ENCODE measurements at regions not wholly inside any gene's neighbourhood (a gene's known extent, or its start where the extent isn't known, plus 50 kb on each side); places are given as distances from the start of the nearest gene placed in this dataset.

DNA sequence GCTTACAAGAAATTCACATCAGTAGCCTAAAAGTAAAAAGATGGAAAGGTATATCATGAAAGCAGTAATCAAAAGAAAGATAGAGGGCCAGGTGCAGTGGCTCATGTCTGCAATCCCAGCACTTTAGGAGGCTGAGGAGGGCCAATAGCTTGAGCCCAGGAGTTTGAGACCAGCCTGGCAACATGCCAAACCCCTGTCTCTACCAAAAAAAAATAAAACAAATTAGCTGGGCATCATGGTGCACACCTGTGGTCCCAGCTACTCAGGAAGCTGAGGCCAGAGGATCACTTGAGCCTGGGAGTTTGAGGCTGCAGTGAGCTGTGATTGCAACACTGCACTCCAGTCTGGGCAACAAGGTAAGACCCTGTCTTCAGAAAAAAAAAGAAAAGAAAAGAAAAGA lies 55.5 kb downstream of the GSPT2 start:
- DNase-seq: no peak

DNA sequence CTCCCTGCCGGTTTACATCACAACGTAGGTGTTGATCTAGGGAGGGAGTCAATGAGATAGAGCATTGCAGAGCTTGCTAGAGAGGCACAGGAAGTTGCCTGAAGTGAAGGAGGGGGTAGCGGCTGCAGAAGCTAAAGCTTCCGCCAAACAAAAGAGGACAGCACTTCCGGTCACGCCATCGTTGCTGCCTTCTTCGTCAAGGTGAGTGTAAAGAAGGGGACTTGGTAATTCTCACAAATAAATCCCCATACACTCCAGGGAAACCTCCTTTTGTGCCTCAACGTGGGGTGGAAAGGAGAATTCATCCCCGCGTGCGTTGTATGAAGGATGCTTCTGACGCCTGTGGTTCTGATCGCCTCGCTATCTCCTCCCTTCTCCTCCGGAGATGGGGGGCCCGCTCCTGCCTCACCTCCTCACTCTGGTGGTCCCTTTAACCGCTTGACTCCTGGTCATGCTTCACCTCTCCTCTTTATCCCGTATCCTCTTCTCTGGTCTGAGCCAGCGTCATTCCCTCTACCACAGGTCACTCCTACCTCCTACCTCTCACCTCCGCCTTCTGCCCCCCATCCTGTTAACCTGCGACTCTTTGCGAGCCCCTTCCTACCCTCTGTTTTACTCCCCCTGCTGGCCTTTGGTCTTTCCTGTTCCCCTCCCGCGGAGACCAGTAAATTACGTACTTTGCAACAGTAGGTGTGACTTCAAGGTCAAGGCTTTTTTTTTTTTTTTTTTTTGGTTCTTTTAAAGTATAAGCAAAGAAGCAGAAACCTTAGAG lies 59.9 kb downstream of the GSPT2 start:
- DNase-seq: peak; percentile 63 to 82

- DNase-seq: no peak
These were observed 60.6 kb downstream of the GSPT2 start for GRCh38 chrX:51803833-51804232.

DNA sequence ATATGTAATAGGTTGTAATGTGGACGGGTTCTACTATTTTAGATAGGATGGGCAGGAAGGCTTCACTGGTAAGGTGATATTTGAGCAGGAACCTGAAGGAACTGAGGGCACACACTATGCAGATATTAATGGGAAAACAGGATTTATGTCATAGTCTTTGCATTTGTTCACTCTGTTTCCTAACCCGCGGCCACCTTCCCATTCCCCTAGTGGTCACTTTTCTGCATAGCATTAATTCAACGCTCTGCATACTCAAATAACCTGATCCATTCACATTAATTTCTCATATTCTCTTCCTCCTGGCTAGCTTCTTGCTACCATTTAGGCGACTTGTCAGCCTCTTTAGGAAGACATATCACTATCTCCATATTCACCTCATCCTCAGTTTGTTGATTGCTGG lies 61.5 kb downstream of the GSPT2 start:
- DNase-seq: no peak

- no peak for DNase-seq
These were observed 70.7 kb downstream of the GSPT2 start for GRCh38 chrX:51813886-51814460.

DNA sequence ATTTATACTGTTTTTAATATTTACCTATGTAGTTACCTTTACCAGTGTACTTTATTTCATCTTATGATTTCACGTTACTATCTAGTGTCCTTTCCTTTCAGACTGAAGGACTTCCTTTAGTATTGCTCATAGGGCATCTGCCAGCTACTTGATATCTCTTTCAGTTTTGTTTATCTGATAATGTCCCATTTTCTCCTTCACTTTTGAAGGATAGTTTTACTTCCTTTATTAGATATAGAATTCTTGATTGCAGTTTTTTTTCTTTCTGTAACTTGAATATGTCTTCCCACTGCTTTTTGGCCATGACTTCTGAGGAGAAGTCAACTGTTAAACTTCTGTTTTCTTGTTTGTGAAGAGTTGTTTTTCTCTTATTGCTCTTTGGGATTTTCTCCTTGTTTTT lies 69.4 kb upstream of the MAGED1 start:
- DNase-seq: no peak

GRCh38 chrX:51825436-51825835 lies 68.0 kb upstream of the MAGED1 start:
- no peak for DNase-seq

- no peak for DNase-seq
These were observed 59.3 kb upstream of the MAGED1 start for GRCh38 chrX:51834076-51834475.

DNA sequence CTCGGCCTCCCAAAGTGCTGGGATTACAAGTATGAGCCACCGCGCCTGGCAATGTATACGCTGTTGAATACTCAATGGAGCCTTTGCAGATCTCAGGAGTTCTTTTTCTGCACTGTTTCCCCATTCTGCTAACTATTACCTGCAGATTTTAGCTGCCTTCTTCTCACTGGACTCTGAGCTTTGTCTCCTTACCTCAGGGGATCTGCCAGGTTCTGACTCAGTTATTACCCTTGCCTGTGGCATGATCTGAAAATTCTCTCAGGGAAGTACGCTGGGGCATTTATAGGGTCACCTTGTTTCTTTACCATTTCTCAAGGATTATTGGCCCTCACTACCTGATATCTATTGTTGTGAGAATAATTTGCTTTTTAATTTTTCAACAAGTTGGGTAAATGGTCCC lies 56.6 kb upstream of the MAGED1 start:
- no peak for DNase-seq

DNA sequence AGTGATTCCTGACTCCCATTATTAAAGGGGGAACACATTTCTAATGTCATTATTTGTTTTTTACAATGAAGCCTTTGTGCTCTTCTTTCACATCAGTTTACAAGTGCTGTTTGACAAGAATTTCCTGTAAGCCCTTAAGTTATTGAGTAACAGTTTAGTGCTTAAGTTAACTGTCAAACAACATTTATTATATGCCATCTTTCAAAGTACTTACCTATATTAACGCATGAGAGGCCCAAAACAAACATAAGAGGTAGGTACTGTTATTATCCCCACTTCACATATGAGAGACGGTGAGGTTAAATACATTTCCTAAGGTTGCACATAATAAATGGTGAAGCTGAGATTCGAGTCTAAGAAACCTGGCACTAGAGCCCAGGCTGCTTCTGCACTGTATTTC lies 56.0 kb upstream of the MAGED1 start:
- no peak for DNase-seq

DNA sequence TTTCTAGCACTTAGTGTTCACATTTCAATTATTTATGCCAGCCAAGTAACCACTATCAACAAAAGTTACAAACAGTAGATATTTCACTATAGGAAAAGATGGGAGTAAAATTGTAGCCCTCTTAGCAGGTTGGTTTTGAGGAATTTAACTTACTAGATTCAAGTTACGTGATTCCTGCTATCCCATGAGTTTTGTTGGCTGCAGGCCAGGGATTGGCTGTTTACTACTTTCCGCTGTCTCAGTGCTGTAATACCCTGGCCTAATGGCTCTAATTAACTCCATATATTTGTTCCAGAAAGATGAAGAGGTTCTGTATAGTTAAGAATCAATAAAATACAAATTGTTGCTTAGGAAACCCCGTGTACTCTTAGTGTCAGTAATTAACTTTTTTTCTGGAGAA lies 55.5 kb upstream of the MAGED1 start:
- DNase-seq: peak in 1 of 2 experiments; percentile 12

Measured in NCI-H2081 (cell line).